Sigmoid colon (tissue), 6 donors: ENCODE measurements at regions not wholly inside any gene's neighbourhood (a gene's known extent, or its start where the extent isn't known, plus 50 kb on each side); places are given as distances from the start of the nearest gene placed in this dataset.

Source experiments
- DNase-seq: peaks from one replicate; pipeline ENCODE4 v3.0.0-alpha.2; 2019
- H3K27ac ChIP-seq, 4 donors: fragments of 200-600 bp; sonication (generic); one replicate each; pipeline ENCODE4 v1.5.1; 2016 to 2019; ENCODE audit warnings: mild to moderate bottlenecking in 1 of 4
- H3K27me3 ChIP-seq, 3 donors: fragments of 200-600 bp; sonication (generic); one replicate each; pipeline ENCODE4 v1.5.1; 2019; ENCODE audit warnings: mild to moderate bottlenecking in 1 of 3
- H3K36me3 ChIP-seq, 4 donors: fragments of 200-600 bp; sonication (generic); one replicate each; pipeline ENCODE4 v1.5.1; 2016 to 2019
- H3K4me1 ChIP-seq, 4 donors: fragments of 200-600 bp; sonication (generic); one replicate each; pipeline ENCODE4 v1.5.1; 2017 to 2019
- H3K4me3 ChIP-seq, 4 donors: fragments of 200-600 bp; sonication (generic); one replicate each; pipeline ENCODE4 v1.5.1; 2017 to 2019; ENCODE audit warnings: mild to moderate bottlenecking in 2 of 4, moderate library complexity in 1 of 4
- H3K9me3 ChIP-seq, 4 donors: fragments of 200-600 bp in 3 of 4; sonication (generic) in 3 of 4; one replicate each; pipeline versions ENCODE4 v1.5.1 to v1.6.1; 2013 to 2019
- EP300 ChIP-seq, 4 donors: sonication (generic); formaldehyde crosslinking; IDR thresholded peaks; one replicate each; pipeline ENCODE4 v1.6.1; 2017; ENCODE audit warnings: antibody characterized with exemption in 4 of 4
- POLR2A ChIP-seq, 2 donors: fragments of 450-650 bp; IDR thresholded peaks; one replicate each; pipeline ENCODE4 v1.6.1; 2016; ENCODE audit warnings: antibody characterized with exemption in 2 of 2, mild to moderate bottlenecking in 2 of 2, moderate library complexity in 2 of 2
- POLR2AphosphoS5 ChIP-seq, 4 donors: sonication (generic); formaldehyde crosslinking; IDR thresholded peaks; one replicate each; pipeline ENCODE4 v1.6.1; 2017; ENCODE audit warnings: antibody characterized with exemption in 4 of 4
- WGBS, 2 donors: extraction: QIAGEN DNeasy Blood & Tissue Kit; methylation state at CpG; one replicate each; pipeline ENCODE4 v1.1.7; 2013; 5-methylcytosine and 5-hydroxymethylcytosine counted together
- intact Hi-C: fragments of 100-400 bp; cut with DNase I; formaldehyde crosslinking; loops from one replicate; pipeline ENCODE4 v1.15.1; 2023
- TF ChIP-seq, protein P1 (sequence below), 4 experiments: fragments of 450-650 bp in 3 of 4; fragments of 200-600 bp in 1 of 4; IDR thresholded peaks; one replicate each; pipeline ENCODE4 v1.5.1; 2016 to 2019; ENCODE audit warnings: antibody characterized with exemption in 4 of 4, mild to moderate bottlenecking in 3 of 4, moderate library complexity in 2 of 4
- donor health status: healthy with polysubstance abuse.
- donor health status: healthy.

DNA sequence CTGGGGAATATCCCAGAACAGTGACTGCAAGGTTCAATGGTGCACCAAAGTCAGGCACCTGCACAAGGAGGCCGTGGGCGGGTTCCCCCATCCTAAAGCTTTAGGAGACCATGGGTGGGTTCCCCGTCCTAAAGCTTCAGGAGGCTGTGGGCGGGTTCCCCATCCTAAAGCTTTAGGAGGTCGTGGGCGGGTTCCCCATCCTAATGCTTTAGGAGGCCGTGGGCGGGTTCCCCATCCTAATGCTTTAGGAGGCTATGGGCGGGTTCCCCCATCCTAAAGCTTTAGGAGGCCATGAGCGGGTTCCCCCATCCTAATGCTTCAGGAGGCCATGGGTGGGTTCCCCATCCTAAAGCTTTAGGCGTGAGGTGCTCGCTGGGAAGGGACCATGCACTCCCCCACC is 313.3 kb downstream of the FOXL1 start:
- TF ChIP-seq, protein P1, sequence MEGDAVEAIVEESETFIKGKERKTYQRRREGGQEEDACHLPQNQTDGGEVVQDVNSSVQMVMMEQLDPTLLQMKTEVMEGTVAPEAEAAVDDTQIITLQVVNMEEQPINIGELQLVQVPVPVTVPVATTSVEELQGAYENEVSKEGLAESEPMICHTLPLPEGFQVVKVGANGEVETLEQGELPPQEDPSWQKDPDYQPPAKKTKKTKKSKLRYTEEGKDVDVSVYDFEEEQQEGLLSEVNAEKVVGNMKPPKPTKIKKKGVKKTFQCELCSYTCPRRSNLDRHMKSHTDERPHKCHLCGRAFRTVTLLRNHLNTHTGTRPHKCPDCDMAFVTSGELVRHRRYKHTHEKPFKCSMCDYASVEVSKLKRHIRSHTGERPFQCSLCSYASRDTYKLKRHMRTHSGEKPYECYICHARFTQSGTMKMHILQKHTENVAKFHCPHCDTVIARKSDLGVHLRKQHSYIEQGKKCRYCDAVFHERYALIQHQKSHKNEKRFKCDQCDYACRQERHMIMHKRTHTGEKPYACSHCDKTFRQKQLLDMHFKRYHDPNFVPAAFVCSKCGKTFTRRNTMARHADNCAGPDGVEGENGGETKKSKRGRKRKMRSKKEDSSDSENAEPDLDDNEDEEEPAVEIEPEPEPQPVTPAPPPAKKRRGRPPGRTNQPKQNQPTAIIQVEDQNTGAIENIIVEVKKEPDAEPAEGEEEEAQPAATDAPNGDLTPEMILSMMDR (IDR thresholded peaks at IDR 0.05), result no peak
- TF ChIP-seq POLR2A (IDR thresholded peaks at IDR 0.05), result no peak
- TF ChIP-seq EP300 (IDR thresholded peaks at IDR 0.05), result no peak
- TF ChIP-seq POLR2AphosphoS5 (IDR thresholded peaks at IDR 0.05), result no peak
- Histone ChIP-seq H3K36me3 (no peaks in the 10 kb centered on the region), H3K4me1 (no peaks in the 10 kb centered on the region), H3K27ac (no peak overlapping the region), H3K4me3 (no peak overlapping the region), H3K9me3 (no peaks in the 10 kb centered on the region), H3K27me3 (peaks cover 4 to 83% (median 24%) of the 10 kb centered on the region in 3 donors)
- intact Hi-C loops, result loop anchor here (5.0 kb wide), 1 partner anchor 51 kb away; no protein-coding TSS in a partner anchor
- DNase-seq, result no peak
- 90% methylated on average over 12 of the region's 12 CpGs for WGBS, 2 donors

DNA sequence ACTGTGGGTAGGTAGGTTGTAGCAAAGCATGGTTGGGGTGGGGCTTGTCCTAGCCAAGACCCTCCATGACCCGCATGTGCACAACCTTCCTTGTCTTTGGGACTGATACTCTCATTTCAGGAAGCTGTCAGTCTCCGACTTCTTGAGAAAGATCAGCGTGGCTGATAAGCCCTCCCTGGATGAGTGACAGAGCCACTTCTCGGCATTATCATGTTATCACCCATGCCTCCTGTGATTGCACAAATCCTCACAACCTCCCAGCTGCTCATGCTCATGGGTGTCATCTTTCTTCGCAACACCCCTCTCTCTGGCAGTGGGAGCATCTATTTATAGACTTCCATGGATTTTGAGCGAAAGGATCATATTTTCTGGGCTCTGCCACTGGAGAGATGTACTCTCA is 314.2 kb downstream of the FOXL1 start:
- Histone ChIP-seq H3K27ac (no peak overlapping the region), H3K36me3 (no peaks in the 10 kb centered on the region), H3K27me3 (peaks cover 4 to 76% (median 22%) of the 10 kb centered on the region in 3 donors), H3K4me1 (no peaks in the 10 kb centered on the region), H3K9me3 (no peaks in the 10 kb centered on the region), H3K4me3 (no peak overlapping the region)
- TF ChIP-seq, protein P1 (IDR thresholded peaks at IDR 0.05), result no peak
- no peak for TF ChIP-seq POLR2A (IDR thresholded peaks at IDR 0.05)
- TF ChIP-seq EP300 (IDR thresholded peaks at IDR 0.05), result no peak
- TF ChIP-seq POLR2AphosphoS5 (IDR thresholded peaks at IDR 0.05), result no peak
- 61 to 79% methylated on average over 6 of the region's 6 CpGs for WGBS, 2 donors
- intact Hi-C loops, result loop anchor here (5.0 kb wide), 1 partner anchor 50 kb away; no protein-coding TSS in a partner anchor
- DNase-seq, result no peak

- no peak for TF ChIP-seq POLR2AphosphoS5 (IDR thresholded peaks at IDR 0.05)
- TF ChIP-seq, protein P1 (IDR thresholded peaks at IDR 0.05), result no peak
- no peak for TF ChIP-seq POLR2A (IDR thresholded peaks at IDR 0.05)
- no peak for TF ChIP-seq EP300 (IDR thresholded peaks at IDR 0.05)
- Histone ChIP-seq H3K4me1 (no peaks in the 10 kb centered on the region), H3K27ac (no peak overlapping the region), H3K36me3 (no peaks in the 10 kb centered on the region), H3K4me3 (no peak overlapping the region), H3K27me3 (peaks cover 4 to 67% (median 22%) of the 10 kb centered on the region in 3 donors), H3K9me3 (no peaks in the 10 kb centered on the region)
- WGBS, 2 donors, result 21 to 69% methylated on average over 10 of the region's 10 CpGs
- DNase-seq, result no peak
- intact Hi-C loops, result loop anchor here (5.0 kb wide), 1 partner anchor 49 kb away; no protein-coding TSS in a partner anchor
Measured at GRCh38 chr16:86893506-86893905, 315.2 kb downstream of the FOXL1 start.

DNA sequence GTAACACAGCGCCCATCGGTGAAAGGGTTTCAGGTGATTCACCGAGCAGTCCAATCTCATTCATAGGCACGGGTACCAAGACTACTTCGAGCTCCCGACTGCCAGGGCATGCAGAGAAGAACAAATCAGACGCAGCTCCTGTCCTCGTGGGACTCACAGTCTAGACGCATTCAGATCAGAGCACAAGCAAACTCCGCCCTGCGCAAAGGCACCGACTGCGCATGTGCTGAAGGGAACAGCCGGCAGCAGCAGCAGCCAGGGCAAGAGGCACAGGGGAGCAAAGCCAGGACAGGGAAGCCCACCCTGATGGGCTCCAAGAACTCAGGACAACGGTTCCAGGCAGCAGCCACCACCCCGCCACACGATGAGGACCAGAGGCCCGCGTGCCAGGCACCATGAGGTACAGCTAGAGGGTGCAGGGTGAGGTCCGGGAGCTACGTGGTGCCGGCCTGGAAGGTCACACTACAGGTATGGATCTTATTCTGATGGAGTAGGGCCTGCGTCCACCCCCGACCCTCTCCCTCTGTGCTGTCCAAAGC is 315.7 kb downstream of the FOXL1 start:
- TF ChIP-seq EP300 (IDR thresholded peaks at IDR 0.05), result no peak
- no peak for TF ChIP-seq POLR2A (IDR thresholded peaks at IDR 0.05)
- no peak for TF ChIP-seq POLR2AphosphoS5 (IDR thresholded peaks at IDR 0.05)
- TF ChIP-seq, protein P1 (IDR thresholded peaks at IDR 0.05), result no peak
- H3K36me3 ChIP-seq, result no peaks in the 10 kb centered on the region
- WGBS, 2 donors, result 83 to 91% methylated on average over 24 of the region's 24 CpGs
- no peak overlapping the region for H3K4me3 ChIP-seq
- no peak for DNase-seq
- H3K4me1 ChIP-seq, result no peaks in the 10 kb centered on the region
- H3K27ac ChIP-seq, result no peak overlapping the region
- intact Hi-C loops, result loop anchor here (5.0 kb wide), 1 partner anchor 48 kb away; no protein-coding TSS in a partner anchor
- H3K27me3 ChIP-seq, result peaks cover 4 to 67% (median 22%) of the 10 kb centered on the region in 3 donors
- no peaks in the 10 kb centered on the region for H3K9me3 ChIP-seq
